KG1 (cell line): ENCODE measurements at regions not wholly inside any gene's neighbourhood (a gene's known extent, or its start where the extent isn't known, plus 50 kb on each side); places are given as distances from the start of the nearest gene placed in this dataset.

Source experiments
- DNase-seq: peaks from one replicate; lab custom pipeline; 2025; lab: John Stamatoyannopoulos, UW

DNA sequence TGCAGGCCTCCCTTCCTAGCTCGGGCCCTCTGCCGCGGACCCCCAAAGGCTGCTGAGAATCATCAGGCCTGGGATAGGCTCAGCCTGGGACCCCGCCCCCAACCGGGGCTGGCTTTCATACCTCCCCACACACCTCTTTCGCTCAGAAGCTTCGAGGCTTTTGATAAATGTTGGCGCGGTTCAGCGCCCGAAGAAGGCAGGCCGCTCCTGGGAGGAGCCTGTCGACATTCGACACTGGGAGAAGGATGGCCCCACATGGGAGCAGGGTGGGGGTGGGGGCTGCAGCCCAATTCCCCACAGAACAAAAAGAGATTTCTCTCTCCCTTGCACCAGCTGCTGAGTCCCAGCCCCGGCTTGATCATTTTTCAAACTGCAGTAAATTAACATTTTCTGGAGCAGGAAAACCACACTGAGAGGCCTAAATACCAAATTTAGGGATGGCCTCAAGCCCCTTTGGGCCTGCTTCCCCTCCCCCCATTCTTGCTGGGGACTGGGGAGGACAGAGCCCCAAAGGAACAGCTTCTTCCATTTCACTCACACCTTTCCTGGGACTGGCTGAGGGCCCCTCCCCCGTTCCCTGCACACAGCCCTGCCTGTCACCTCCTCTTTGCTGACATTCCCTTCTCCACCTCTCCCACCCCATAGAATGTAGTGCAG lies 112.9 kb upstream of the PJA1 start:
- DNase-seq = no peak

DNA sequence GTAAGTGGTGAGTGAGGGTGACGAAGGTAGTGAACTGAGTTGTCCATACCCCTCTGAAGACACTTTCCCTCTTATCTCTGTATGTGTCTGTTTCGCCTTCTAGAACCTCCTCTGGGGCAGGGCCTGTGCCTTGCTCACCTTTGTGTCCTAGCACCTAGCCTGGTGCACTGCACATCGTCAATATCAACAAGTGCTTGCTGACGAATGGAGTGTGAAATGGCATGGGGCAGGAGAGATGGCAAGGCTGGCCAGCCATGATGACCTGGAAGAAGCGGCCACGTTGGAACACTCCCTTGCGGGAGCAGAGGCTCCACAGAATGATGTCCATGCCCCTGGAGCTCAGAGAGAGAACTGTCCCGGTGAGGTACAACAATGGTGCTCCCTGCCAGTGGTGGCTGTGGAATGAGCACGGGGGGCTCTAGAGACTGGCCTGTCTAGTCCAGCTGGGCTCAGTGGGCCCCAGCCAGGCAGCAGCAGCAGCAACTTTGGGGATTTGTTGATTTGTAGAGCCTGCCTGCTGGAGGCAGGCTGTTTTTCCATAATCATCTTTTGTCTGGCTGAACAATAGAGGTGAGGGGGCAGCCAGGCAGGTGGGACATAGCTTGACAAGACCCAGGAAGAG lies 112.2 kb upstream of the PJA1 start:
- no peak for DNase-seq

DNA sequence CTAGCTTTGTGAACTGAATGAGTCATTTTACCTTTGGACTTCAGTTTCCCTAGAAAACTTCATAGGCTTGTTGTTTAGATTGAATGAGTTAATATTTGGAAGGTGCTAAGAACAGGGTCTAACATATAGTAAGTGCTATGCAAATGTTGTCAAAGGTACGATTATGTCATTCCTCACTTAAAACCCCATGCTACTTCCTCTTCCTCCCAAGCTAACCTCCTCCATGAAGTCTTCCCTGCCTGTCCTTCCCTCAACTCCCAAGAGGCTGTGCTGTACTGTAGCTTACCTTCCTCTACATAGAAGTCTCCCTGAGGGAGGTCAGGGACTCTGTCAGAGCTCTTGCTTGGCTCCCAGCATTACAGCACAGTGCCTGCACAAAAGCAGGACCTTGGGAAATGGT lies 103.4 kb upstream of the PJA1 start:
- DNase-seq = no peak

DNA sequence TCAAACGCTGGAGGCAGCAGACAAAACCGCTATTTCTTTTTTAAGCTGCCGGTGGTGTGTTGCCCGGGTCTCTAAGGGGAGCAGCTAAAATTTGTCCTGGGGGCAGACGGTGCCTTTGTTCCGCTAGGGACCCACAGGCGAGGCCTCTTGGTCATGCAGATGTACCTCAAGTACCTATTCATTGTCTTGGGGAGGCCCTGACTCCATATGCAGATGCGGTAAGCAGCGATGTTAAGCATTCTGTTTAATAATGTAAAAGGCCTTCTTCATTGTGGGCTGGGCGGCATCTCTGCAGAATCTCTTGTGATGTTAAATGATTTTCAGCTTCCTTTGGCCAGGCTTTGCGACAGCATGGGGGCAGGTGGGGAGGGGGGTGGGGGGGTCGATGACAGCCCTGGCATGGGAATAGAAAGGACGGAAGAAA lies 98.9 kb upstream of the PJA1 start:
- no peak for DNase-seq

DNA sequence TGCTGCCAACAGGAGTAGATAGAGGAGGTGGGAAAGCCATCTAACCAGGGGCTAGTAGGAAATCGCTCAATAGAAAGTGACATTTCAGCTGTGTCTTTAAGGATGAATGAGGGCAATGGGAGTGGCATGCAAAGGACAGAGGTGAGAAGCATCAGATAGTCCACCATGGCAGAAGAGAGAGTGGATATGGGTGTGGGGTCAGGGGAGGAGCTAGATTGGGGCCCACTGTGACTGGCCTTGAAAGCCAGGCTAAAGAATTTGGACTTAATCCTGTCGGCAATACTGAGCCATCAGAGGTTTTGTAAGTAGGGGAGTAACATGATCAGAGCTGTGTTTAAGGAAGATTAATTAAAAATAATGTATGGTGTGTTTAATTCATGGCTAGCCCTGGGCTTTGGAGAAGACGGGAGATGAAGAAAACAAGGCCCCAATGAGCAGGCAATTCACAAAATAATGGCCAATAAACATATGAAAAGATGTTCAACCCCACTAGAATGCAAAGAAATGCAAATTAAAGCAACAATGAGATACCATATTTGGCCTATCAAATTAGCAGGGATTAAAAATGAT lies 98.1 kb upstream of the PJA1 start:
- no peak for DNase-seq

DNA sequence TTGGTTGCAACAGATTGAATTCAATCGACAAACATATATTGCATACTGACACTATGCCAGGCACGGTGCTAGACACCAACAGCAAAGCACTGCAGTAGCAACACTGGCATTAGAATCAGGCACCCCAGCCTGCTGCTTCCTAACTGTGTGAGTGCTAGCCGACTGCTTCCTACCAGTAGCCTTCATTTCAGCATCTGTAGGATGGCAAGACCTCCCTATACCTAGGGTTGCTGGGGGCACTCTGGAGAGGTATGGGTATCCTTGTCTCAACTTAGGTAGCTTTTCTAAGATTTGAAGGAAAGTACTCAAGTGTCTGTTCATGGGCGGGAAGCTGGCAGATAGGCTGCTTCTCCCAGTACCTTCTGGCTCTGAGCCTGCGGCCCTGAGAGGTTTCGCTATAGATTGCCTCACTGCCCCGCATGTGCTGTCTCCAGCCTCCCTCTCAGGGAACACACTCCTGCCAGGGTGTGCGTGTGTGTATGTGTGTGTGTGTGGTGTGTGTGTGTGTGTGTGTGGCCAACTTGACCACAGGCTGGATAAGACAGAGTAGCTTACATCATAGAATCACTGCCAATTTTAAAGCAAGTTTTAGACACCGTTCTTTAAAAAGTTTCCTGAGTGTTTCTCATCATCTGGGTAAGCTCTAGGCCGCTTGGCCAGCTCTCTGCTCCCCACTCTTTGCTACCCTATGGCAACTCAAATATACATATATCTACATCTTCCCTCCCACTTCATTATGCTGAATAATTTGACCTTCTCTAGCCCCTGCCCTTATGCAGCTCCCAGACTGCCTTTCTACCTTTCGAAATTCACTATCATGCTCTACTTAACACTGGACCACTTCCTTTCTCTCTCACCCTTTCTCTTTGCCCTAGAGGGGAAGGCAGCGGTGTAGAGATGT lies 97.0 kb upstream of the PJA1 start:
- no peak for DNase-seq

DNA sequence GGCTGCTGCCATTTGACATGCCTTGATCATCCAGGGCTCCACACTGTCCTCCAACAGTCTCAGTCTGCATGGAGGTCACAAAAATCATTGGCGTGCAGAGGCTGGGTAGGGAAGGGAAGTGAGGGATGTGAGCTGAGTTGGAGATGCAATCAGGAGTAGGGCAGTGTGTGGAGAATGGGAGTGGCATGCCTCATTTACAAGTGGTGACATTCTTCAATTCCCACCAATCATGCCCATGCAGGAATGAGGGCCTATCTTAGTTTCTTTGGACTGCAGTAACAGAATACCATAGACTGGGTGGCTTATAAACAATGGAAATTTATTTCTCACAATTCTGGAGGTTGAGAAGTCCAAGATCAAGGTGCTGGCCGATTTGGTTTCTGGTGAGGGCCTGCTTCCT lies 94.9 kb upstream of the PJA1 start:
- no peak for DNase-seq

DNA sequence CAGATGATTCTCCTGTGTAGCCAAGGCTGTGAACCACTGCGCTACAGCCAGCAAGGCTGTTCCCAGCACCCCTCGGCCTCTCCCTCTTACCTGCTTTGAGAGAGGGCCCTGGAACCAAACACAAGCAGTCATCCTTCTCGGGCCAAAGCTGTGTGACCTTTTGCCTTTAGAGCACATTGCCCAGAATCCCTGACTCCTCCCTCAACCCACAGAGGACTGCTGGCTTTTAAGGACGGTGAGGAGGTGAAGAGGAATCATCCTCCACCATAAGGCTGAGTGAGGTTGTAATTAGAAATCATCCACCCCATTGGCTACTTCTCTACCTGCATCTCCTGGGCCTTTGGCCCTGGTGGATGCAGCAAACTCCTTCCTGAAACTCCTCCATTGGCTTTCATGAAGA lies 93.6 kb upstream of the PJA1 start:
- DNase-seq = no peak

DNA sequence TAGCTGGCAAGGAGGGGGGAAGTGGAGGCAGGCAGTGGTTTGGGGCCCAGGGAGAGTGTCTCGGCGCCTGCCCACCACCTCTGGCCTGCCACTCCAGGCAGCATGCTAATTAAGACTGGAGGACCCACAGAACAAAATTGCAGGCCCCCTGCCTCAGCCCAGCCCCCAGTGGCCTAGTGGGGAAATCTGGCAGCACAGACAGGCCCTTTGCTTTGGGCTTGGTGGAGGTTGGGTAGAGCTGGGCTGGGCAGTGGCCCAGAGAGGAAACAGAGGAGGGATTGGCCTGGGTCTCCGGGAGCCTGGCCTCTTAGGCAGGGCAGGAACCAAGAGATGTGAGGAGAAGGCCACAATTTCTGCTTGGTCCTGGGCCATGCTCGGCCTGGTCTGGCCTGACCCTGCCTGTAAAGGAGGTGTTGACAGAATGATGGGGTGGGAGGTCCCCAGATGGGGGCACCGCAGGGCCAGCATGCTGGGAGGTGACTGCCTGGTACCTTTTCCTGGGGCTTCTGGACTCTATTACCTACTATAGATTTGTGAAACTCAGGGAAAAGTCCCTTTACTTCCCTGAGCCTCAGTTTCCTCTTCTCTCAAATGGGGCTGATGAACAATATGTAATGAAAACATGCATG lies 92.4 kb upstream of the PJA1 start:
- DNase-seq = no peak

DNA sequence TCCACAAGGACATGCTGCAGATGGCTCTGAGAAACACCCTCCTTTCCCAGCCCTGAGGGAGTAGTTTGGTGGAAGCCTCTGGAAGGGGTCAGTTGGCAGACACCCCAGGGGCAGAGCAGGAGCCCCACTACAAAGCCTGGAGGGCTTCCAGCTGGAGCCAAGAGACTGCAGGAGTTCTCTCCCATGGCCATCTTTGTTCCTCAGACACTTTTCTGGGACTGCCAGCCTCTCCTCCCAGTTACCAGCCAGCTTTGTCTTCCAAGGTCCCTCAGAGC lies 91.0 kb upstream of the PJA1 start:
- no peak for DNase-seq

DNA sequence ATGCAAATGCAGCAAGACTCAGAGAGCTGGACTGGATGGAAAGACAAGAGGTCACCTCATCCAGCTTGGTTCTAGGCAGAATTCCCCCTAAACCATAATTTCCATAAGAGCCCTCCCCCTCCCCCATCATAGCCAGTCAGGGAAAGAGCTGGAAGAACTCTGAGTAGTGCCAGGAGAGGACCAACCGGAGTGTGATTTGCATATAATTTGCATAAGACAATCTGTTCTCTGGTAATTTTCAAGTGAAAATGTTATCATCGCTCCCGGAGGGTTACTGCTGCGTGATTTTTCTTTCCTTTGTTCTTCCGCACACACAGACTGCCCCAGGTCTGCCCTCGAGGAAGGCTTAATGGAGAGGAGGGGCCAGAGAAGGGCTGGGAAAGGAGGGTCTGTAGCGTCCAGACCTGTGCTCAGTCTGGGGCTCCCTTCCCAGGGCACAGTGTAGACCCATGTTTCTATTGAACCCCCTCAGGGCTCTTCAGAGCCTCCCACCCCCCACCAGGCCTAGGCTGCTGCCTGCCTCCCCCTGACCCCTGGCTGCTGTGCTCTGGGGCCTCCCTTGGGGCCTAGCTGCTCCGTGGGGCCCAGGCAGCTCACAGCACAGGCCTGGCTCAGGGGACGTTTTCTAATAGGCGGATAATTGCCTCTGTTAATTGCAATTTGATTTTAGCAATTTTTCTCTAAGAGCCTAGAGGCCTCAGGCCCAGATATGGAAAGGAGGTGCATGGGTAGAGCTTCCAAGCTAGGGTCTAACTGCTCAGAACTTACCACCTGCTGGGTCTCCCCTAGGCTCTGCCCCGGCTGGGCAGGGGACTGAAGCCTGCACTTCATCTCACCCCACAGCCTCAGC lies 90.4 kb upstream of the PJA1 start:
- DNase-seq = no peak

DNA sequence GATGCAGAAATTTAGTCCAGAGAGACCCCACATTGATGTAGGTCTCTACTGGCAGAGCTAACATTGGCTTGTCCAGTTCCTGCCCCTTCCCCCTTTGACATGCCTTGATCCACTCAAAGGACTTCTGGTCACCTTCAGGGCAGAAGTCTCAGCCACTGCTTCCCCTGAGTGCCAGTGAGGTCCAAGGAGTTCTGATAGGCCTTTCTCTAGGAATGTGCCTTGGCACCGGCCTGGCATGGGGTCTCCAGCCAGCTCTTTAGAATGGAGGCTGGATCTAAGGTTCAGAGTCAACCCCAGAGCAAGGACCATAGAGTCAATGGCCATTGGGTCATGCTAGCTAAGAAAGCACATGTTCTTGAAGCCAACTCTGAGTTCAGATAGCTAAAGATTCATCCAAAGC lies 88.6 kb upstream of the PJA1 start:
- DNase-seq = no peak

DNA sequence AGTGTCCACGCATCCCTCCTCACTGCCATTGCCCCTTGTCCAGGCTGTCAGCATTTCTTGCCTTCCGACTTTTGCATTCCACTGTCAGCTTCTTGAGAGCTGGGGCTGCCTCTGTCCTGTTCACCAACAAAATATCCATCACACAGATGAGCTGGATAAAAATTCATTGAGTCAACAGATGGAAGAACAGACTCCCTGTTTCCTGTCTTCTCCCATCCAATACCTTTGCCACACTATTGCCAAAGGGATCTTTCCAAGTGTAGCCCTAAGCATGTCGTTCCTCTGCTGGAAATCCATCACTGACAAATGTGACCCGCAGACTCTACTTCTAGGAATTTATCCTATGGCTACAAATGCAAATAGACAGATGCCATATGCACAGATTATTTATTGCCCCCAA lies 78.0 kb upstream of the PJA1 start:
- no peak for DNase-seq

DNA sequence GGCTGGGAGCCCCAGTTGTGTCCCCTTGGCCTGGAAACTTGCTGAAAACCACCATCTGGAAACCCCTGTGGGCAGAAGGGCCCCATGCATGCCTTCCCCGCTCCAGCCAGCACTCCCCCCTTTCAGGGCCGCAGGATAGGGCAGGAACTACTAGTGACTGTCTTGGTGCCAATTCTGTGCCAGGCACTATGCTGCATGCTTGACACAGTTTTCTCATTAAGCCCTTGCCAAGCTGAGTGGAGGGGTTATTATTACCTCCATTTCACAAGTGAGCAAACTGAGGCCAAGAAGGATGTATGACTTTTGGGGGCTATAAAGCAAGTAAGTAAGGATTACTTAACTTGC lies 73.6 kb upstream of the PJA1 start:
- no peak for DNase-seq

DNA sequence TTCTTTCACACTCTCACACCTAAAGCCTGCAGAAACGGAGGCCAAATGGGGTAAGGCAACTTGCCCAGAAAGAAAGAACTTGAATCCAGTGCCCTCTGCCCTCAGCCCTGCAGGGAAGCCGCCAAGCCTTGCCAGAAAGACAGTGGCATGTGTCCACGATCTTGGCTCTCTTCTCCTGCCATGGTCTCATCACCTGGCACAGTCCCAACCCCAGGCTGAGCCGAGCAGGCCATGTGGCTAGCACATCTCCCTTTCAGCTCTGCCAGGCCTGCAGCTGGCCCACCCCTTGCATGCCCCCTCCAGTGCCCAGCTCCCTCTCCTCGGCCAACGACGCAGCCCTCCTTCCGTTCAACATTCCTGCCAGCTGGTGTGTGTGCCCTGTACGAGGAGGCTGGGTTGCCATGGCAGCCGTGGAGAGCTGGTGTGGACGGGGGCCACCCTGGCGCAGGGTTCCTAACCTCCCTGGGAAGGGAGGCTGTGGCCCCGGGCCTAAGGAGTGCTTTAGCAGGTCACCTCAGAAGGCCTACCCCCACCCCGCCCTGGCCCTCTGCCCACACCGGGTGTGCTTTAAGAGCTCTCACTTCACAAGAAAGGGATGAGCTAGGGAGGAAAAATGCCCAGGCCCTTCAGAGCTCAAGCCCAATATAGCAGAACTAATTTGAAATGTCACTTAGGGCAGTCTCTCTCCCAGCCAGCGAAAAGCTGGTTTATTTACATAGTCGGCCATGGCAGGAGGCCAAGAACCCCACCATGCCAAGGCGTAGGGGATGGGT lies 73.0 kb upstream of the PJA1 start:
- DNase-seq = no peak

DNA sequence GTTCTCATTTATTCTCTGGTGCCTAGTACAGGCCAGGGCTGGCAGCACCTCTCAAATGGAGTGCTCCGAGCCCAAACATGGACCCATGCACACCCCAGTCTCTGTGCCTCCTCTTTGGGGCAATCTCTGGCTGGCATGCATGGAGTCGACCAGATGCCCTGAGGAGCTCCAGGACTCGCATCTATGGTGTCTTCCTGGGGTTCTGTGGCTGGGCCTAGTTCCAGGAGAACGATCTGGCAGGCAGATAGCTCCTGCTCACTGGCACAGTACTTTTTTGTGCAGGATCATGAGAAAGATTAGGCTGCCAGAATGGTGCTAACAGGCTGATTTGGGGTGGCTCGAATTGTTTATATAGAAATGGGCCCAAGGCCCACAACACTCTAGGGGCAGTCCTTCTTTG lies 72.0 kb upstream of the PJA1 start:
- no peak for DNase-seq

DNA sequence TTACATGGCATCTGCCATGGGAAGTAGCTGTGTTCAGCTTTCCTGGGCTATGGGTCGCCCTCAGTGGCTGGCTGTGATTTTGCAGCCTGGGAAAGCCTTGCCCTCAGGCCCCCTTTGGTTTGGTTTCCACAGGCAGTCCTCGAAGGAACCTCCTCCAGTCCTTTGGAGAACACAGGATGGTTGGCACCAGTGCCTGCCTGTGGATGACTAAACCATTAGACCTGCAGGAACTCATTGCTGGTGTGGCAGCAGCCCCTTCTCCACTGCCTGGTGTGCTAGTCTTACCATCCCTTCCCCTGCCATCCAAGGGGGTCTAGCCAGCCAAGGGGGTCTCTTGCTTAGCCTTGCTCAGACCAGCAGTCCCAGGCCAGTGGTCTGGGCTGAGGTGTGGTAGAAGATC lies 71.4 kb upstream of the PJA1 start:
- DNase-seq = no peak

DNA sequence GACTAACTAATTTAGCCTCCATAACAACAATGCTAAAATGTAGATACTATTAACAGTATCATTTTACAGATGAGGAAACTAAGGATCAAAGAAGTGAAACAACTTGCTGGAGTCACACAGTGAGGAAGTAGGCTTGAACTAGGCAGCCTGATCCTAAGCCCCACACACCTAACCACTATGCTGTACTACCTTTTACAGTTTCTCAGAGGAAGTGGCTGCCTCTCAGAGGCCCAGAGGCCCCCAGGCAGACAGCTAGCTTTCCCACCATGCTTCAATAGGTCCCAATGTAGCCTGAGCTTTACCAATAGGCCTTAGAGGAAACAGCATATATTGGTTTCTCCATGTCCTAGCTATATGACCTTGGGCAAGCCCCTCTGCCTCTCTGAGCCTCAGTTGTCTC lies 69.4 kb upstream of the PJA1 start:
- no peak for DNase-seq

DNA sequence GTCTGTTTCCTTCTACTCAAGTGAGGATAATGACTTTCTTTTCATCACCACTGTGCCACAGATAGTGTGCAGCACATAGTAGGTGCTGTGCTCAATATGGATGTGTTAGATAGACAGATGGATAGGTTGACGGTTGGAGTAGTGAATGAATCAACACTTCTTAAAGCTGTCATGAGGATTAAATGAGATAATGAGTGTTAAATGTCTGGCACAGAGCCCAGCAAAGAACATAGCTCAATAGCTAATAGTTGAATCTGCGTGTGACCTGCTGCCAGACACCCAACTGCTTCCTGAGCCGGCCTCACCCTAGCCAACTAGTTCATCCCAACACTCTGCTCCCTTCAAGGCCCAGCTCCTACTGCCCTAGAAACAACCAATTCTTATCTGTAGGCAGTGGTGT lies 67.7 kb upstream of the PJA1 start:
- DNase-seq = no peak

DNA sequence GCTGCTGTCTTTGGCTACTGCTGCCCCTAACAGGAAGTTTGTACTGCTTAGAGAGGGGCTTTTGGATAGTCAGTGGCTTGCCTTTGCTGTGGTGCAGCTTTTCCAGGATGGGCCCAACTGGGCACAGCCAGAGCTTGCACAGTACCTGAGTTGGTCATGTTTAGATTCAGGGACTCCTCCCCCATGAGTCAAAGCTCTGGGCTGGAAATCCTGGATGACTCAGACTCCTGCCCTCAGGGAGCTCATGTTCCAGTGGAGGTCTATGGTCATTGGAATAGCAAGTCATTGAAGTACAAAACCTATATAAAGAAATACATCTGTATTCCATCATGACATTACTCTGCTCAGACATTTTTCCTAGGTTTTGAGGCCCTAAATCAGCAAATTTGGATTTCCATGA lies 66.7 kb upstream of the PJA1 start:
- DNase-seq = no peak

DNA sequence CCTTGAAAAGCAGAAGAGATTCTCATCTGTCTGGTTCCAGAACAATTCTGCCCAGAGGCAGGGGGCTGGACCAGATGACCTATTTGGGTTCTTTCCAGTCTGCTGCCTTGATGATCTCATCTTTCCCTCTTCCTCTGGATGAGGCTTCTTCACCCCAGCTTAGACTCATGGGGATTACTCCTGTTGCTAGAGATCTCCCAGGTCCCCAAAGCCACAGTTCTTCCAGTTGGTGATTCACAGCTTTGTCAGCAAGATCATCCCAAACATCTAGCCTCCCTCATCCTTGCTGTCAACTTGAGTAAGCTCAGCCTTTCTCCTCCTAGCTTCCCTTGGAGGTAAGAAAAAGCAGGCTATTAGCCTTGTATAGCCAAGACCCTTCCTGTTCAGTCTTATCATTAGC lies 64.2 kb upstream of the PJA1 start:
- no peak for DNase-seq
